LNCaP clone FGC (cell line): ENCODE measurements at regions not wholly inside any gene's neighbourhood (a gene's known extent, or its start where the extent isn't known, plus 50 kb on each side); places are given as distances from the start of the nearest gene placed in this dataset.
"Not testable (repeated sequence)": the region's sequence is repeated elsewhere in the genome, so short reads cannot be mapped to it uniquely, and the experiment has no call there.

ENCODE experiments used
- DNase-seq: peaks from one replicate; pipeline ENCODE4 v3.0.0-alpha.2; 2011; ENCODE audit warnings: low read depth
- H3K4me3 ChIP-seq: 2 replicates; pipeline ENCODE4 v1.5.1; 2011; ENCODE audit warnings: mild to moderate bottlenecking, low read depth, low read length, control low read depth
- CTCF ChIP-seq: IDR thresholded peaks from 2 replicates; pipeline ENCODE4 v1.5.1; 2012; ENCODE audit warnings: mild to moderate bottlenecking; ENCODE audit not compliant: control insufficient read depth, insufficient read depth; ENCODE audit errors: extremely low read depth

GRCh38 chr2:201946746-201947145 lies 86.9 kb upstream of the FZD7 start:
- not testable (repeated sequence) for H3K4me3 ChIP-seq, DNase-seq

- no peak for DNase-seq
- TF ChIP-seq CTCF: no peak
- no peak overlapping the region for H3K4me3 ChIP-seq
Observed at GRCh38 chr2:201947287-201947686, 86.4 kb upstream of the FZD7 start.

GRCh38 chr2:201949181-201949926 lies 84.3 kb upstream of the FZD7 start:
- TF ChIP-seq CTCF: no peak

GRCh38 chr2:201949927-201950246 lies 83.8 kb upstream of the FZD7 start:
- TF ChIP-seq CTCF: no peak
- no peak overlapping the region for H3K4me3 ChIP-seq
- DNase-seq: no peak

More at GRCh38 chr2:201949181-201949926, 84.3 kb upstream of the FZD7 start:
- DNase-seq: no peak
- no peak overlapping the region for H3K4me3 ChIP-seq

- no peak overlapping the region for H3K4me3 ChIP-seq
- TF ChIP-seq CTCF: no peak
- no peak for DNase-seq
Observed at GRCh38 chr2:201950606-201951005, 83.0 kb upstream of the FZD7 start.

- no peak for DNase-seq
Observed at GRCh38 chr2:201952187-201952586, 81.5 kb upstream of the FZD7 start.

GRCh38 chr2:201953396-201953795 lies 80.3 kb upstream of the FZD7 start:
- H3K4me3 ChIP-seq: no peak overlapping the region
- DNase-seq: no peak
- TF ChIP-seq CTCF: no peak

More at GRCh38 chr2:201952187-201952586, 81.5 kb upstream of the FZD7 start:
- no peak overlapping the region for H3K4me3 ChIP-seq
- no peak for TF ChIP-seq CTCF
